Activated T-helper 1 cell treated with anti-CD3 and anti-CD28 coated beads, Interleukin-12 subunit alpha, Interleukin-12 subunit beta, Interleukin-2, Interleukin-4 antibody, amounts not matched to agents 30 ng/mL and 10 ng/mL and 1 ng/mL, durations not matched to agents 14 hours and 24 hours and 36 hours (primary cell): ENCODE measurements at regions not wholly inside any gene's neighbourhood (a gene's known extent, or its start where the extent isn't known, plus 50 kb on each side); places are given as distances from the start of the nearest gene placed in this dataset.
"Not testable (repeated sequence)": the region's sequence is repeated elsewhere in the genome, so short reads cannot be mapped to it uniquely, and the experiment has no call there.

Experiments used
- DNase-seq: peaks from one replicate; pipeline ENCODE4 v3.0.0; 2021; ENCODE audit warnings: low spot score
- H3K27ac Mint-ChIP-seq: one replicate; pipeline ENCODE4 v1.8.0; 2021; ENCODE audit warnings: mild to moderate bottlenecking, mixed read lengths
- H3K27me3 Mint-ChIP-seq: one replicate; pipeline ENCODE4 v1.8.0; 2022; ENCODE audit warnings: mild to moderate bottlenecking, moderate library complexity, mixed read lengths; ENCODE audit not compliant: insufficient read depth
- H3K36me3 Mint-ChIP-seq: one replicate; pipeline ENCODE4 v1.8.0; 2021; ENCODE audit warnings: low read depth, mixed read lengths
- H3K4me1 Mint-ChIP-seq: one replicate; pipeline ENCODE4 v1.8.0; 2021; ENCODE audit warnings: low read depth, mixed read lengths
- H3K4me3 Mint-ChIP-seq: one replicate; pipeline ENCODE4 v1.8.0; 2021; ENCODE audit warnings: mild to moderate bottlenecking, moderate library complexity, mixed read lengths
- H3K9me3 Mint-ChIP-seq: one replicate; pipeline ENCODE4 v1.8.0; 2021; ENCODE audit warnings: mixed read lengths
- intact Hi-C: fragments of 100-400 bp; cut with micrococcal nuclease; formaldehyde crosslinking; loops from one replicate; pipeline ENCODE4 v1.15.1; 2024

- no peak for DNase-seq
- peaks cover 1% of the 10 kb centered on the region for H3K36me3 Mint-ChIP-seq
- no peak overlapping the region for H3K27ac Mint-ChIP-seq
- H3K9me3 Mint-ChIP-seq = peaks cover 23% of the 10 kb centered on the region
- no peaks in the 10 kb centered on the region for H3K4me1 Mint-ChIP-seq
- peaks cover 15% of the 10 kb centered on the region for H3K27me3 Mint-ChIP-seq
- intact Hi-C loops = no loop called here
- no peak overlapping the region for H3K4me3 Mint-ChIP-seq
Measured at GRCh38 chr15:69691307-69692015, 238.8 kb downstream of the RPLP1 start.

GRCh38 chr15:69692342-69692741, 239.7 kb downstream of the RPLP1 start:
- no peak for DNase-seq
- intact Hi-C loops = no loop called here
- Mint-ChIP-seq H3K27me3 (peaks cover 15% of the 10 kb centered on the region), H3K9me3 (peaks cover 23% of the 10 kb centered on the region), H3K27ac (no peak overlapping the region), H3K4me1 (no peaks in the 10 kb centered on the region), H3K36me3 (peaks cover 3% of the 10 kb centered on the region), H3K4me3 (no peak overlapping the region)

- Mint-ChIP-seq H3K4me1 (no peaks in the 10 kb centered on the region), H3K9me3 (peaks cover 23% of the 10 kb centered on the region), H3K36me3 (peaks cover 3% of the 10 kb centered on the region), H3K27ac (peak overlapping the region; percentile 27), H3K4me3 (no peak overlapping the region), H3K27me3 (peaks cover 16% of the 10 kb centered on the region)
- intact Hi-C loops = no loop called here
- no peak for DNase-seq
Measured at GRCh38 chr15:69693059-69693458, 240.4 kb downstream of the RPLP1 start.

- Mint-ChIP-seq H3K4me3 (no peak overlapping the region), H3K27ac (no peak overlapping the region), H3K36me3 (peaks cover 2% of the 10 kb centered on the region), H3K27me3 (peaks cover 22% of the 10 kb centered on the region), H3K9me3 (peaks cover 12% of the 10 kb centered on the region), H3K4me1 (no peaks in the 10 kb centered on the region)
- DNase-seq = no peak
- intact Hi-C loops = no loop called here
Measured at GRCh38 chr15:69696946-69697345, 244.3 kb downstream of the RPLP1 start.

GRCh38 chr15:69697916-69698315, 245.3 kb downstream of the RPLP1 start:
- no peaks in the 10 kb centered on the region for H3K4me1 Mint-ChIP-seq
- H3K9me3 Mint-ChIP-seq = peaks cover 15% of the 10 kb centered on the region
- no peak for DNase-seq
- no peak overlapping the region for H3K4me3 Mint-ChIP-seq
- no peak overlapping the region for H3K27ac Mint-ChIP-seq
- intact Hi-C loops = no loop called here
- peaks cover 2% of the 10 kb centered on the region for H3K36me3 Mint-ChIP-seq
- peaks cover 20% of the 10 kb centered on the region for H3K27me3 Mint-ChIP-seq

GRCh38 chr15:69699096-69699495, 246.5 kb downstream of the RPLP1 start:
- Mint-ChIP-seq H3K27me3 (peaks cover 21% of the 10 kb centered on the region), H3K36me3 (peaks cover 2% of the 10 kb centered on the region), H3K9me3 (peaks cover 18% of the 10 kb centered on the region), H3K4me3 (no peak overlapping the region), H3K4me1 (no peaks in the 10 kb centered on the region), H3K27ac (no peak overlapping the region)
- DNase-seq = no peak
- intact Hi-C loops = no loop called here

GRCh38 chr15:69700380-69700779, 247.8 kb downstream of the RPLP1 start:
- Mint-ChIP-seq H3K4me1 (no peaks in the 10 kb centered on the region), H3K36me3 (peaks cover 2% of the 10 kb centered on the region), H3K4me3 (no peak overlapping the region), H3K27ac (no peak overlapping the region), H3K9me3 (peaks cover 18% of the 10 kb centered on the region), H3K27me3 (peaks cover 22% of the 10 kb centered on the region)
- intact Hi-C loops = no loop called here
- no peak for DNase-seq

GRCh38 chr15:69701198-69701597, 248.6 kb downstream of the RPLP1 start:
- H3K4me3 Mint-ChIP-seq = no peak overlapping the region
- no peaks in the 10 kb centered on the region for H3K4me1 Mint-ChIP-seq
- H3K36me3 Mint-ChIP-seq = peaks cover 2% of the 10 kb centered on the region
- H3K27ac Mint-ChIP-seq = no peak overlapping the region
- intact Hi-C loops = no loop called here
- peaks cover 22% of the 10 kb centered on the region for H3K27me3 Mint-ChIP-seq
- peaks cover 22% of the 10 kb centered on the region for H3K9me3 Mint-ChIP-seq
- no peak for DNase-seq

- Mint-ChIP-seq H3K4me3 (no peak overlapping the region), H3K9me3 (peaks cover 42% of the 10 kb centered on the region), H3K36me3 (peaks cover 6% of the 10 kb centered on the region), H3K27me3 (peaks cover 24% of the 10 kb centered on the region), H3K4me1 (no peaks in the 10 kb centered on the region), H3K27ac (no peak overlapping the region)
- no peak for DNase-seq
- intact Hi-C loops = no loop called here
Measured at GRCh38 chr15:69703532-69704187, 251.0 kb downstream of the RPLP1 start.

GRCh38 chr15:69704229-69704628, 251.6 kb downstream of the RPLP1 start:
- H3K27ac Mint-ChIP-seq = no peak overlapping the region
- DNase-seq = no peak
- H3K36me3 Mint-ChIP-seq = peaks cover 6% of the 10 kb centered on the region
- no peak overlapping the region for H3K4me3 Mint-ChIP-seq
- H3K4me1 Mint-ChIP-seq = no peaks in the 10 kb centered on the region
- peaks cover 47% of the 10 kb centered on the region for H3K9me3 Mint-ChIP-seq
- H3K27me3 Mint-ChIP-seq = peaks cover 21% of the 10 kb centered on the region
- intact Hi-C loops = no loop called here

- DNase-seq = no peak
- H3K36me3 Mint-ChIP-seq = peaks cover 9% of the 10 kb centered on the region
- peaks cover 25% of the 10 kb centered on the region for H3K27me3 Mint-ChIP-seq
- no peaks in the 10 kb centered on the region for H3K4me1 Mint-ChIP-seq
- H3K4me3 Mint-ChIP-seq = no peak overlapping the region
- no peak overlapping the region for H3K27ac Mint-ChIP-seq
- intact Hi-C loops = no loop called here
- peaks cover 52% of the 10 kb centered on the region for H3K9me3 Mint-ChIP-seq
Measured at GRCh38 chr15:69704700-69705099, 252.1 kb downstream of the RPLP1 start.

- H3K27ac Mint-ChIP-seq = no peak overlapping the region
- H3K36me3 Mint-ChIP-seq = peaks cover 16% of the 10 kb centered on the region
- H3K4me3 Mint-ChIP-seq = no peak overlapping the region
- H3K9me3 Mint-ChIP-seq = peaks cover 56% of the 10 kb centered on the region
- H3K27me3 Mint-ChIP-seq = peaks cover 28% of the 10 kb centered on the region
- H3K4me1 Mint-ChIP-seq = no peaks in the 10 kb centered on the region
- intact Hi-C loops = no loop called here
- DNase-seq = no peak
Measured at GRCh38 chr15:69706353-69707097, 253.9 kb downstream of the RPLP1 start.

GRCh38 chr15:69707241-69707640, 254.6 kb downstream of the RPLP1 start:
- H3K4me3 Mint-ChIP-seq, DNase-seq, intact Hi-C loops, H3K4me1 Mint-ChIP-seq, H3K27ac Mint-ChIP-seq: not testable (repeated sequence)
- H3K36me3 Mint-ChIP-seq = peaks cover 16% of the 10 kb centered on the region
- peaks cover 53% of the 10 kb centered on the region for H3K9me3 Mint-ChIP-seq
- H3K27me3 Mint-ChIP-seq = peaks cover 28% of the 10 kb centered on the region
